GM19467 (cell line): ENCODE measurements at regions not wholly inside any gene's neighbourhood (a gene's known extent, or its start where the extent isn't known, plus 50 kb on each side); places are given as distances from the start of the nearest gene placed in this dataset.

Experiments
- ATAC-seq: cut with Tn5 transposase; IDR thresholded peaks from one replicate; pipeline ENCODE4 v1.9.1; 2021; ENCODE audit warnings: mild to moderate bottlenecking, moderate library complexity; ENCODE audit not compliant: unreplicated experiment

DNA sequence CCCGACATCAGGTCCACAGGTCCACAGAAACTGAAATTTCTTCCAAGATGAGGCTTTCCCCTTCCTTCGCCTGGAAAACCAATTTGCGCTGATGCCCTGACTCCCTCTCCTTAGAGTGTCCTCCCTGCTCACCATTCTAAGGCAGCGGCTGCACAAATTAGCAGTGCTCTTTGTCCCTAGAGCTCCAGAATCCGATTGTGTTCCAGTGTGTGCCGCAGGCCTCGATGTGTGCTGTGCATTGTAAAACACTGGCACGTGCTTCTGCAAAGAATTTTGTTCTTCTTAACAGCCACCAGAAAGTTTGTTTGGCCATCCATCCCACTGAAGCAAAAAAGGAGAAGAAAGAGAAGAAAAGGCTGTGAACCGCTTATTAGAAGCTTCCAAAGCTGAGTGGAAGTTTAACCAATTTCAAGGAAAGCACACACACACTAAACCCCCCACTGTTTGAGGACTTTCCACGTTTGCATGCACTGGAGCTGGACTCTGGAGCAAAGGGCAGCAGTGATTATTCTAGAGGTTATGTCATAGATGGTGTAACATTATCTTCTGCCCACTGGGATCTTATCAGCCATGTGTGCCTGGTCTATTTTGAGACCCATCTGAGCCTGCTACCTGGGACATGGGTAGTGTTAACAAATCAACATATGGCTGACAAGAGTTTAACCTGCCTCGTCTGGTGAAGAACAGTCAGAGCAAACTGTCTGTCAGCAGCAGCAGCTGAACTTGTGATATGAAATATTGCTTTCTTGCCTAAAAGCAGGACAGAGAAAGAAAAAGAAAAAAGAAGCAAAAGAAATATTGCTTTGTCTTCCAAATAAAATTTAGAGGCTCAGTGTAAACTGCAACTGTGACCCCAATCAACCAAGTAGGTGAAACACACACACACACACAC, 64.9 kb upstream of the RREB1 start:
- ATAC-seq, result no peak

DNA sequence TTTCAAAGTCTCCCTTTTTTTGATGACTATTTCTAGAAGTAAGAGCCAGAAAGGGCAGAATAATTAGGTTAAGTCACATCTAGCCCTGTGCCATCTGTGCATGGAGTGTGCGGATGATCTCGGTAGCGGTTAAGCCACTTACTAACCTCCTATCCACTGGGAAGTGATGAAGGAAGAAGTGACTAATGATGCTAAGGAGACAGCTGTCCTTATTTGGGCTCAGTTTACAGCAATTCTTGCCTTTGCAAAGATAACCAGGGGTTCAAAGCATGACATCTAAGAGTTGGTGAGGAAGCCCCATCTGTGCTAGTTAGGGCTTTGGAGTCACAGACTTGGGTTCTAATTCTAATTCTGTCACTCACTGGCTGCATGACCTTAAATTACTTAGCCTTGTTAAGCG, 62.4 kb upstream of the RREB1 start:
- ATAC-seq, result no peak

DNA sequence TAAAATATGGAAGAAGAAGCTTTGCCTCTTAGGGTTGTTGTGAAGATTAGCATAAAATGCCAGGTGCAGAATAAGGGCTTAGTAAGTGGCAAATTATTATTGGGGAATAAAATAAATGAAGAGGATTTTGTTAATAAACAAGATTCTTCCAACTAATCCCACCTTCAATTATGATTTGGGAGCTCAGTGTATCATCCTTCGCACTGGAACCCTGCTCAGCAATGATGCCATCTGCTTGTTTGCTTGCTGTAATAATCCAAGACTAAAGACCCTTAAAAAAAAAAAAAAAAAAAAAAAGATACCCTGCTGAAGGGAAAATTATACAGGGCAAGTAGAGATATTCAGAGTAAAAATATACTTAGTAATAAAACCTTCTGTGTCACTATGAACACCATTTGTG, 62.0 kb upstream of the RREB1 start:
- no peak for ATAC-seq

DNA sequence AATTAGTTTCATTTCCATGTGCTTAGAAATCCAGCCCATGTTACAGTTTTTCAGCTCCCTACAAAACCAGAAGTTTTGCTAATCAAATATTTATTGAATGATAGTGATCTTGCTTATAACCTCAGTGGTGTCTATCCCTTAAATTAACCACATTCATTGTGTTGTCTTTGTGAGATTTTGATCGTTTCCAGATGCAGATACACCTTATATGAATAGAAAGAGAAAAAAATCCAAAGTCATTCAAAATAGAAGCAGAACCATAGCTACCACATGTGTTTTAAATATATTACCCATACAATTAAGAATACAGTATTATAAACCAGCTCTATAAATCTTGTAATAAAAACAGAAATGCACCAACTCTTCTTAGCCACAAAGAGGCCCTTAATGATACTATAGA, 60.6 kb upstream of the RREB1 start:
- no peak for ATAC-seq

DNA sequence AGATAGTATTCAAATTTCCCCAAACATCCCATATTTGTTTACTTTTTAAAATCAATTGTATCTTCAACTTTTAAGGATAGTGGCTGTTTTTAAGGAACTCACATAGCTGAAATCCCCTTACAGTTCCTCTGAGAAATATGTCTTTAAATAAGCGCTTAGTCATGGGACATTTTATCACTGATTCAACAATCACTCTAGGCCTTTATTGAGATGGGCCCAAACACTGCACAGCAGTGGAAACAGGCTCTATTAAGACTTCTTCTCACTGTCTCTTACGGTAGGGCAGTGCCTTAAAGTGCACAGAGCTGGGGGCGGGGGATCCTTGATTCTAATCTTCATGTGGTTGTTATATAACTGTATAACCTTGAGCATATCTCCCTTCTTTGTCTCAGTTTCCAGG, 59.8 kb upstream of the RREB1 start:
- ATAC-seq, result no peak

DNA sequence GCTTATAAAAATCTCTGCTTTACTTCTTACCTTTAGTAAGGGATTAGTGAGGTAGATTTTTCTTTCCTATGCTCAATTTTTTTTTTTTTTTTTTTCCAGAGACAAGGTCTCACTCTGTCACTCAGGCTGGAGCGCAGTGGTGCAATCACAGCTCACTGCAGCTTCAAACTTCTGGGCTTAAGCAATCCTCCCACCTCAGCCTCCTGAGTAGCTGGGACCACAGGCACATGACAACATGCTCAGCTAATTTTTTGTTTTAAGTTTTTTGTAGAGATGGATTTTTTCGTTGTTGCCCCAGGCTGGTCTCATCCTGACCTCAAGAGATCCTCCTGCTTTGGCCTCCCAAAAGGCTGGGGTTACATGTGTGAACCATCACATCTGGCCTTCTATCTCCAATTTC, 58.9 kb upstream of the RREB1 start:
- ATAC-seq, result no peak

DNA sequence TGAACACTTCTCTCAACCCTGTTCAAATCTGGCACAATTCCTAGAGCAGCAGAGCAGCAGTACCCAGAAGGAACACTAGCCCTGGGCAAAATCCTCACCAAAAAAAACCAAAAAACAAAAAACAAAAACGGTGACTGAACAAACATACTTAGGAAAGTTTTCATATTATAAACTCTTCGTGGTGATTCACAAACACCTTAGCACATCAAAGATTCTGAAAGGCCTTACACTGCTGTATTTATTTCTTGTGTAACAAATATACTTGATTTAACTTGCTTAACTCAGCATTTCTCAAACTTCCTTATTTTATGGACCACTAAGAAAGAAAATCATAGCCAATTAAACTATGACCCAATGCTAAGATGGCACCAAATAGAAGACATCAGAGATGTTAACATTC, 57.8 kb upstream of the RREB1 start:
- no peak for ATAC-seq

DNA sequence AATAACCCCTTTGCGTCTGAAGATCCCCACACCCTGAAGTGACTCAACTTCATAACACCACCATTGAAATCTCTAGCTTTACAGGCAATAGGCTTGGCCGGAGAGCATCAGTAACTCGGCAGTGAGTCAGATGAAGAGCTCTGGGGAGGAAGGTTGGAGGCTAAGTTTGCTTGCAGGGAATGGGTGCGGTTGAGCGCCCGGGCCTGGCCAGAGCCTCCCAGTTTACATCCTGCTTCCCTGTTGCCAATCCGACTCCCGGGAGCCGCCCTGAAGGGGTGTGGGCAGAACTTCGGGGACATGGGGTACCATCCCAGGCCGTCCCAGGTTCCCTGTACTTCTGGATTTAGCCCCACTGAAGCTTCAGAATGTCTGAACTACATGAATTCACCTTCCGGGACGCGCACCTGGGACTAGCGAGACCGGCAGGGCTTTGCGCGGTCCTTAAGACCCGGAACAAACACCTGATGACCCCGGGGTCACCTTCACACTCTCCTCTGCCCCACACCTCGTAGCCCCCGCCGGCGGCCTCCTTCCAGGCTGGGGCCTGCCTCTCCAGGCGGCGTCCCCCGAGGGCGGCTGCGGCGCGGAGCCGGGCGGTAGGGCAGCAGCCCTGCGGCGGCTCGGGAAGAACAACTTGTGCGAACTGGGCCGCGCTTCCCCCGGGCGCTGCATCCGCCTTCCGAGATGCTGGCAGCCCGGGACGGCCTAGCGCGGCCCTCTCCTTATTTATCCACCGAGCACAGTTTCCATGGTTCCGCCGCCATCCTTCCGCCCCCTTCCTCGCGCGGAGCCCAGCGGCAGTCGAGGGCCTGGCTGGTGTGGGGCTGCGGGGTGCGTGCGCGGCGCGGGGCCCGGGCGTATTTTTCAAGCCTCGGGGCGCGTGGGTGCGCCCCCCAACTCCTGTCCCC, 56.6 kb upstream of the RREB1 start:
- ATAC-seq, result peak; percentile 17

DNA sequence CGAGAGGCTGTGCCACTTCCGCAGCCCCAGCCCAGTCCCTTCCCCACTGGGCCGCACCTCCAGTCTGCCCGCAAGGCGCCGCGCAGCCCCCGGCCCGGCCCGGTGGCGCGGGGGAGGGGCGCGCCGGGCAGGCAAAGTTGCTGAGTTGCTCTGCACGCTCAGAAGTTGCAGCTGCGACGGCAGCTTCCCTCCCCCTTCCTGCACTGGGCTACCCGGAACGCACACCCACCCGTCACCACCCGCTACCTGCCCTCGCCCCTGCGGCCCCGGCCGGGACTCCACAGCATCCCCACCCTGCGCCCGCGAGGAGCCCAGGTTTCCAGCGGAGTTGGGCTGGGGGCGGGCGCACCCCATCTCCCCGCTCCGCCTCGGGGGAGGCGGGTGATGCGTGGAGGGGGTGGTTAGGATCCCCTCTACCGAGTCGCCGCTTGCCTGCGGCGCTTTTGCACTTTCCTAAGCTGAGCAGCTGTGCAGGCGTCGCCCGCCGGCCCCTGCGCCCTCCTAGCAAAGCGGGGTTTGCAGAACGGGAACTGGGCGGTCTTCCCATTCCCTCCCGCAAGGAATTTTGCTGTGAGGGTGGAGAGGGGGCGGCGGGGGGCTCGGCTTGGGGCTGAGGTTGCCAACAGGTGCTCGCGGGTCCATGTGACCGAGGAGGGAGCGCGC, 55.9 kb upstream of the RREB1 start:
- peak; percentile 60 for ATAC-seq

DNA sequence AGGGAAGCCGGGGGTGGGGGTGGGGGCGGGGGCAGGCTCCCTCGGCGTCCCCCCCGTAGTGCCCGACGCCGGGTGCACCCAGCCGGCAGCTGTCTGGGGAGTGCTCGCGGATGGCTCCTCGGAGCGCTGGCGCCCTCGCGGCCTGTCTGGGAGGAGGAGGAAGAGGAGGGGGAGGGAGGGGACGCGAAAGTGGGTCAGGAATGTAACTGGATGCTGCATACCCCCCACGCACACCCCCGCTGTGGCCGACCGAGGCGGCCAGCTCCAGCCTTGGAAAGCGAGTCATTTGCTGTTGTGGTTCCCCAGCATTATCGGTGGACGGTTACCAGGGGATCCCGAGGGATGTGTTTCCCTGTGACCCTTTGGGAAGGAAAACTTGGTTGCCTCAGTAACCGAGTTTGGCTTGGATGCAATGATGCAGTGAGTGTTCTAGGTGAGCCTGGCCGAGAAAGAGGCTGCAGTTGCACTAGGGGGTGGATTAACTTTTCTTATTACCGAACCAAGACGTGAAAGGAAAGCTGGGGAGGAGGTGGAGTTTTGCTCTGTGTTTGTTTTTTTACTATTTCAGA, 55.2 kb upstream of the RREB1 start:
- no peak for ATAC-seq

DNA sequence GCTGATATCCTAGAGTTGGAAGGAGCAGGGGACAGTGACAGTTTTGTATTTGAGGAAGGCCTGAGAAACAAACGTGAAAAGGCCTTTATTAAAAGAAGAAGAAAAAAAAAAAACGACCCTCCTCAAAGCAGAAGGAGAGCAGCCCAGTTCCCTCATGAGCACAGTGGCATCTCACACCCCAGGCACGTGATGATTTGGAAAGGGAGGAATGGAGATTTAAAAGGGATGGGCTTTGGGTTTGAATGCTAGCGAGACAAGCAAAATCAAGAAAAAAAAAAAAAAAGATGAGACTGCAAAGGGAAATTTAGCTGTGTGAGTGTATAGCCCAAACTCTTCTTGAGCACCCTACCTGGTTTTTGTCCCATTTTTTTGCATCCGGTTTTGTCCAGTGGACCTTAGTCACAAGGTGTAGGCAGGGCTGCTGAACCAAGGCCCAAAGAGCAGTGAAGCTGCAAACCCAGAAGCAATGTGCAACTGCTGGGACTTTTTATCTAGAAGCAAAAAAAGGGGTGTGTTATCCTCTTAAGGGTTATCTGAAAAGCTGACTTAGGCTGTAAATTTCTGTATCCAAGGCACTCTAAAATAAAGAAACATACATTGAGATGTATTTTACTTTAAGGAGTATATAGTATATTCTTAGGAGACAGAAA, 54.5 kb upstream of the RREB1 start:
- ATAC-seq, result no peak
